Pulmonary artery endothelial cell (primary cell): ENCODE measurements at regions not wholly inside any gene's neighbourhood (a gene's known extent, or its start where the extent isn't known, plus 50 kb on each side); places are given as distances from the start of the nearest gene placed in this dataset.
"Not testable (repeated sequence)": the region's sequence is repeated elsewhere in the genome, so short reads cannot be mapped to it uniquely, and the experiment has no call there.

ENCODE experiments used
- DNase-seq: peaks from one replicate; pipeline ENCODE4 v3.0.0-alpha.2; 2011; ENCODE audit warnings: low read depth, low spot score

DNA sequence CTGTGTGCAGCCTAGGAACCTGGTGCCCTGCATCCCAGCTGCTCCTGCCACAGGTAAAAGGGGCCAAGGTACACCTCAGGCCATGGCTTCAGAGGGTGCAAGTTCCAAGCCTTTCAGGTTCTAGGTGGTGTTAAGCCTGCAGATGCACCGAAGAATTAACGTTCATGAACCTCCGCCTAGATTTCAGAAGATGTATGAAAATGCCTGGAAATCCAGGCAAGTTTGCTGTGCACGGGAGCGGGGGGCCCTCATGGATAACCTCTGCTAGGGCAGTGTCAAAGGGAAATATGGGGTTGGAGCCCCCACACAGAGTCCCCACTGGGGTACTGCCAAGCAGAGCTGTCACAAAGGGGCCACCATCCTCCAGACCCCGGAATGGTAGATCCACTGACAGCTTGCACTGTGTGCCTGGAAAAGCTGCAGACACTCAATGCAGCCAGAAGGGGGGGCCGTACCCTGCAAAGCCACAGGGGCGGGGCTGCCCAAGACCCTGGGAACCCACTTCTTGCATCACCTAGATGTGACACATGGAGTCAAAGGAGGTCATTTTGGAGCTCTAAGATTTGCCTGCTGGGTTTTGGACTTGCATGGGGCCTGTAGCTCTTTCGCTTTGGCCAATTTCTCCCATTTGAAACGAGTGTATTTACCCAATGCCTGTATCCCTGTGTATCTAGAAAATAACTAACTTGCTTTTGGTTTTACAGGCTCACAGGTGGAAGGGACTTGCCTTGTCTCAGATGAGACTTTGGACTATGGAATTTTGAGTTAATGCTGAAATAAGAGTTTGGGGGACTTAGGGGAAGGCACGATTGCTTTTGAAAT is 145.2 kb upstream of the C1QTNF3 start:
- DNase-seq, result not testable (repeated sequence)

DNA sequence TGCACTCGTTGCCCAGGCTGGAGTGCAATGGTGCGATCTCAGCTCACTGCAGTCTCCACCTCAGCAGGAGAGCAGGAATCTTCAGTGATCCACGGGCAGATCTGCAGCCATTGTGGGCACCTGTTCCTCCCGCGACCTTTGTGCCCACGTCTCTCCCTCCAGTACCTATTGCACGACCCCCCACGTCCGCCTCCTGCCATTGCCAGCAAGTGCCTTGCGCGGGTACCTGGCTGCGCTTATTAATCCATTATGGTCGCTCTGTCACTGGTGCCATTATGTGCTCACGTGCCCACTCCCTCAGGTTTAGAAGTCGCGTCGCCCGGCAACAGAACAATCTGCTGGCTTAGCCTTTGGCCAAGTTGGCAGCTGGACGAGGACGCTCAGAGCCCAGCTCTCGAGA is 146.2 kb upstream of the C1QTNF3 start:
- DNase-seq, result not testable (repeated sequence)

DNA sequence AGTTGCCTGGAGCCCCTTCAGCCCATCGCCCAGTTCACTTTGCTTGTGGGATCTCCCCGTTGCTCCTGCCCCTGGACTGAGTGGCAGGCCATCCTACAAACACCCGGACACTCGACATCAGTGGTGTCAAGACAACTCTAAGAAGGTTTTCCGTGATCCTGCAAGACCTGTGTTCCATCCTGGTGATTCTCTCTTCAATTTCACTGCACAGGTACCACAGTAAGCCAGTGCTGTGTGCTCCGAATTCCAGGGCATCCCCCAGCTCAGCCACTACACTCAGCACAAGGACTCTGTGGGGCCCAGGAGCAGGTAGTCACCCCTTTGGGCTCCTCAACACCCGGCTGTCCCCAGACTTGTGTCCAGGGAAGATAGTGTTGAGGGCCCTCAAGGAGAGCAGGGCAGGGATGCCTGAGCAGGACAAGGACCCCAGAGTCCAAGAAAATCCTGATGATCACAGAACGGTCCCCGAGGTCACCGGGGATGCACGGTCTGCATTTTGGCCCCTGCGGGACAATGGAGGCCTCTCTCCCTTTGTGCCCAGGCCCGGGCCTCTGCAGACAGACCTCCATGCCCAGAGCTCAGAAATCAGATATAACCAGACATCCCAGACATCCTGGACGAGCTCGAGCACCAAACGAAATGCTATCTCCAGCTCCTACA is 146.9 kb upstream of the C1QTNF3 start:
- not testable (repeated sequence) for DNase-seq

DNA sequence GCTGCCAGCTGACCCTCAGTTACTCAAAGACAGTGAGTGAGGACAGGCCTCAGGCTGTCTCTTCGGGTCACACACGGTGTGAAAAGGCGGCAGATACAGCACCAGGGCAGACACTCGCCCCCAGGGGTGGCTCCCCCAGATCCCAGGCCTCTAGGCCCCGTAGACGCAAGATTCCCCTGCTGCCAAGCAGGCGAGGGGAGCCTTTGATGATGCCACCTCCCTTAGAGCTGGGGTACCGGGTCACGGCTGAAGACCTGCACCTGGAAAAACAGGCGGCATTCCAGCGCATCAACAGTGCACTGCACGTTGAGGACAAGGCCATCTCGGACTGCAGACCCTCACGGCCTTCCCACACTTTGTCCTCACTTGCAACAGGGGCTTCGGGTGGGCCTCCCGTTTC is 147.5 kb upstream of the C1QTNF3 start:
- DNase-seq, result not testable (repeated sequence)

DNA sequence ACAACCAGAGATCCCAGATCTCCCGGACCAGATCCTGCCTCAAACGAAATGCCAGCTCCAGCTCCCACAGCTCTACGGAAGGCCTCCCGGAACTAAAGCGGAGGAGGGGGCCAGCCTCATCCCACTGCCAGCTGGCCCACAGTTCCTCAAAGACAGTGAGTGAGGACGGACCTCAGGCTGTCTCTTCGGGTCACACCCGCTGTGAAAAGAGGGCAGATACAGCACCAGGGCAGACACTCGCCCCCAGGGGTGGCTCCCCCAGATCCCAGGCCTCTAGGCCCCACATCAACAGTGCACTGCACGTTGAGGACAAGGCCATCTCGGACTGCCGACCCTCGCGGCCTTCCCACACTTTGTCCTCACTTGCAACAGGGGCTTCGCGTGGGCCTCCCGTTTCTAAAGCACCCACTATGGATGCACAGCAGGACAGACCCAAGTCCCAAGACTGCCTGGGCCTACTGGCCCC is 148.3 kb upstream of the C1QTNF3 start:
- DNase-seq, result not testable (repeated sequence)

DNA sequence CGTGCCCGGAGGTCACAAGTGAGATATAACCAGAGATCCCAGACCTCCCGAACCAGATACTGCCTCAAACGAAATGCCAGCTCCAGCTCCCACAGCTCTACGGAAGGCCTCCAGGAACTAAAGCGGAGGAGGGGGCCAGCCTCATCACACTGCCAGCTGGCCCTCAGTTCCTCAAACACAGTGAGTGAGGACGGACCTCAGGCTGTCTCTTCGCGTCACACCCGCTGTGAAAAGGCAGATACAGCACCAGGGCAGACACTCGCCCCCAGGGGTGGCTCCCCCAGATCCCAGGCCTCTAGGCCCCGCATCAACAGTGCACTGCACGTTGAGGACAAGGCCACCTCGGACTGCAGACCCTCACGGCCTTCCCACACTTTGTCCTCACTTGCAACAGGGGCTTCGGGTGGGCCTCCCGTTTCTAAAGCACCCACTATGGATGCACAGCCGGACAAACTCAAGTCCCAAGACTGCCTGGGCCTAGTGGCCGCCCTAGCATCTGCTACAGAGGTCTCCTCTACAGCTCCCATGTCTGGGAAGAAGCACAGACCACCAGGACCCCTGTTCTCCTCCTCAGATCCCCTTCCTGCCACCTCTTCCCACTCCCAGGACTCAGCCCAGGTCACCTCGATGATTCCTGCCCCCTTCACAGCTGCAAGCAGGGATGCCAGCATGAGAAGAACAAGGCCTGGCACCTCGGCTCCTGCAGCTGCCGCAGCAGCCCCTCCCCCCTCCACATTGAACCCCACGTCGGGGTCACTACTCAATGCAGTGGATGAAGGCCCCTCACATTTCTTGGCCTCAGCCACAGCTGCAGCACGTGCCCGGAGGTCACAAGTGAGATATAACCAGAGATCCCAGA is 149.3 kb upstream of the C1QTNF3 start:
- DNase-seq, result not testable (repeated sequence)

DNA sequence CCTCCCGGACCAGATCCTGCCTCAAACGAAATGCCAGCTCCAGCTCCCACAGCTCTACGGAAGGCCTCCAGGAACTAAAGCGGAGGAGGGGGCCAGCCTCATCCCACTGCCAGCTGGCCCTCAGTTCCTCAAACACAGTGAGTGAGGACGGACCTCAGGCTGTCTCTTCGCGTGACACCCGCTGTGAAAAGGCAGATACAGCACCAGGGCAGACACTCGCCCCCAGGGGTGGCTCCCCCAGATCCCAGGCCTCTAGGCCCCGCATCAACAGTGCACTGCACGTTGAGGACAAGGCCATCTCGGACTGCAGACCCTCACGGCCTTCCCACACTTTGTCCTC is 149.9 kb upstream of the C1QTNF3 start:
- DNase-seq, result not testable (repeated sequence)

DNA sequence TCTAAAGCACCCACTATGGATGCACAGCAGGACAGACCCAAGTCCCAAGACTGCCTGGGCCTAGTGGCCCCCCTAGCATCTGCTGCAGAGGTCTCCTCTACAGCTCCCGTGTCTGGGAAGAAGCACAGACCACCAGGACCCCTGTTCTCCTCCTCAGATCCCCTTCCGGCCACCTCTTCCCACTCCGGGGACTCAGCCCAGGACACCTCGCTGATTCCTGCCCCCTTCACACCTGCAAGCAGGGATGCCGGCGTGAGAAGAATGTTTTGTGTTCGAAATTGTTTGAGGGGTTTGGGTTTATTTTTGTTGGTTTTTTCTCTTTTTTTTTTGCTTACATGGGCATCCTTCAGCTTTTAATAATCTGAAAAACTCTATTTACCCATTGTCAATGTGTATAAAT is 150.3 kb upstream of the C1QTNF3 start:
- DNase-seq, result not testable (repeated sequence)

DNA sequence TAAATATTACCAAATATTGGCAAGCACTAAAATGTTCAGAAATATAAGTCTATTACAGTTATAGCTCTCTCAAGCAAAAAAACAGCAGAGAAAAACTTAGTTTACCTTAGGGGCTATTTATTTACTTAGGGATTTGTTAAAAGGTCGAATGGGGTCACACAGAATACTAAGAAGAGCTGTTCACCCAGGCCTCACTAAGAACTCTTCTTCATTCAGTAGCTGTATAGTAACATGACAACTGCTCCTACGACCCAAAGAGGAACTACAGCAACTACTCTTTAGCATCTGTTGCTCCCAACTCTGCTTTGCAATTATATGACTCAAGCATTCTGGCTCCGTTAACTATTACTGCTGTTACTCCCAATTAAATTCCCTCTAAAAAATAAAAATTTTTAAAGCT is 150.8 kb upstream of the C1QTNF3 start:
- DNase-seq, result not testable (repeated sequence)

DNA sequence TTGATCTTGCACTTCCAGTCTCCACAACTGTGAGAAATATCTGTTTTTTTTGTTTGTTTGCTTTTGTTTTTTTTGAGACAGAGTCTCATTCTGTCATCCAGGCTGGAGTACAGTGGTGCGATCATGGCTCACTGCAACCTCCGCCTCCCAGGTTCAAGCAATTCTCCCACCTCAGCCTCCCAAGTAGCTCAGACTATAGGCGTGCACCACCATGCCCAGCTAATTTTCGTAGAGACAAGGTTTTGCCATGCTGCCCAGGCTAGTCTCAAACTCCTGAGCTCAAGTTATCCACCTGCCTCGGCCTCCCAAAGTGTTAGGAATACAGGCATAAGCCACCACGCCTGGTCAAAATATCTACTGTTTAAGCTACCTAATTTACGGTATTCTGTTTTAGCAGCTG is 153.1 kb upstream of the C1QTNF3 start:
- DNase-seq, result not testable (repeated sequence)

DNA sequence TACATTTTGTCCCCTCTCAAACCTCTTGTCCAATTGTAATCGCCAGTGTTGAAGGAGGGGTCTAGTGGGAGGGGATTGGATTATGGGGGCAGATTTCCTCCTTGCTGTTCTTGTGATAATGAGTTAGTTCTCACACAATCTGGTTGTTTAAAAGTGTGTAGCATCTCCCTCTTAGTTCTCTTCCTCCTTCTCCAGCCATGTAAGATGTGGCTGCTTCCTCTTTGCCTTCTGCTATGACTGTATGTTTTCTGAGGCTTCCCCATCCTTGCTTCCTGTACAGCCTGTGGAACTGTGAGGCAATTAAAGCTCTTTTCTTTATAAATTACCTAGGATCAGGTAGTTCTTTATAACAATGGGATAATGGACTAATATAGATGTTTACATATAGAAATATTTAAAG is 162.3 kb upstream of the C1QTNF3 start:
- DNase-seq, result not testable (repeated sequence)

DNA sequence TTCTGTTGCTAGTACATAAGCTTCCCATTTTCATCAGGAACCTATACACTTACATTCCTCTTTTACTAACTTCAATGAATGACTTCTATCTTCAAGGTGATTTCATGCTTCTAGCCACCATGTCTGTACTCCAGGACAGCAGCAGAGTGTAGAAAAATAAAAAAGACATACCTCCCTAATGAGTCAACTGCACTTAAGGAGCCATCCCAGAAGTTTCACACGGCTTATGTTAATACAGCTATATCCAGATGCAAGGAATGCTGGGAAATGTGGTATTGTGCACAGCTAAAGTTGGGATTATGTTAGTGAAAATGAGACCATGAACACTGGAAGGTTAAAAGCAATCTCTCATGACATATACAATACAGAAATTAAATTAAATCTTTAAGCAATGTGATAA is 174.4 kb upstream of the C1QTNF3 start:
- not testable (repeated sequence) for DNase-seq

DNA sequence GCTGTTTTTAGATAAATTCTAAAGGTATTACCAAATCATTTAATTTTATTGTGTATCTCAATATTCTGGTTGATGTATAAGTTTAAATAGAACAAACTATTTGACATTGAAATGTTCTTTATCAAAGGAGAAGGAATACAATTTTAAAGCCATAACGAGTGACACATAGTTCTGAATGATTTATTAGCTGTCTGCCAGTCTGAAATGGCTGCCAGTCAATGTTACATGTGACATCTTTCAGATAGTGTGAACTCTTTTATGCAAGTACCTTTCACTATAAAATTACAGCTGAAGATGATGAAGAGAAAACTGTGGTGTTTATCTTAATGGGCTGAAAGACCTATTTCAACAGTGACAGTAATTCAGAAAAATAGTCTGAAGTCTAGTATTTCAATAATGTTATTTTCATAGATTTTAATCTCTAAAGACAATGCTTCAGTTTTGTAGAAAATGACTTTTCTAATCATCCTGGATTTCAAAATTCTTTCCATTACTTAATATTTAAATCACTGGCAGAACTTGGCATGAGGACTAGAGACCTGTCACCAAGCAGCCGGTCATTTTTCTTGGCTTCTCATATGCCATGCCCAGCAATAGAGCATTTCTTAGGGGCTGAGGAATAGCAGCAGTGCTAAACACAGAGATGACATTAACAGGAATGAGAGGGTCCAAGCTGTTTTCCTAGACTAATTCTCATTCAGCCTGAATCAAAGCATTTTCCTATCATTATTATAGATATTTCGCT is 178.5 kb upstream of the C1QTNF3 start:
- DNase-seq, result not testable (repeated sequence)

DNA sequence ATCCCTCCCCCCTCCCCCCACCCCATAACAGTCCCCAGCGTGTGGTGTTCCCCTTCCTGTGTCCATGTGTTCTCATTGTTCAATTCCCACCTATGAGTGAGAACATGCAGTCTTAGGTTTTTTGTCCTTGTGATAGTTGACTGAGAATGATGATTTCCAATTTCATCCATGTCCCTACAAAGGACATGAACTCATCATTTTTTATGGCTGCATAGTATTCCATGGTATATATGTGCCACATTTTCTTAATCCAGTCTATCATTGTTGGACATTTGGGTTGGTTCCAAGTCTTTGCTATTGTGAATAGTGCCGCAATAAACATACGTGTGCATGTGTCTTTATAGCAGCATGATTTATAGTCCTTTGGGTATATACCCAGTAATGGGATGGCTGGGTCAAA is 180.1 kb upstream of the C1QTNF3 start:
- DNase-seq, result not testable (repeated sequence)

DNA sequence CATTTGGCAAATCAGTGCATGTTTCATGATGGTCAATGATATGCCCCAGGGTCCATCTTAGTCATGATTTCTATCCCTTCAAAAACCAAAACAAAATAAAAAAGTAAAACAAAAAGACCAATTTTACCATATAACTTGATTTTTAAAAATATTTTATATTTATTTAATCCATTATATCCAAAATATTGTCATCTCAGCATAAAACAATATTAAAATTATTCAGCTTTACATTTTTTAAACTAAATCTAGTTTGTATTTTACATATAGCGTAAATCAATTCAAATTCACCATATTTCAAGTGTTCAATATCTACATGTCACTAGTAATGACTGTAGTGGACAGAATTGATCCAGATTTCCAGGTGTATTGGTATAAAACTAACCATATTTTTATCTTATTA is 187.4 kb upstream of the C1QTNF3 start:
- DNase-seq, result not testable (repeated sequence)

DNA sequence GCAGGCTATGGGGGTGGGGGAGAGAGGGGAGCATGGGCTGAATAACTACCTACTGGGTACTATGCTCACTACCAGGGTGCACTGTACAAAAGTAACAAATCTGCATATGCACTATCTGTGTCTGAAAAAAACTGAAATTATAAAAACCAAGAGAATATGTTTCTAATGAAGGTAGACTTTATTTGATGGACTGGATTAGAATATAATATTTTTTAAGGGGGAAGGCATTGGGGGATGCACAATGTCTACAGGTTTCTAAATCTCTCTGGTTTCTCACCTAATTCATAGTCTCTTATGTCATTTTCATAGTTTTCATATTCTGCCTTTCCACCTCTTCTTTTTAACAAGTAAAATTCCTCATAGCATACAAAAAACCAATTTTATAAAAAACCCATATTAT is 200.8 kb upstream of the C1QTNF3 start:
- not testable (repeated sequence) for DNase-seq

DNA sequence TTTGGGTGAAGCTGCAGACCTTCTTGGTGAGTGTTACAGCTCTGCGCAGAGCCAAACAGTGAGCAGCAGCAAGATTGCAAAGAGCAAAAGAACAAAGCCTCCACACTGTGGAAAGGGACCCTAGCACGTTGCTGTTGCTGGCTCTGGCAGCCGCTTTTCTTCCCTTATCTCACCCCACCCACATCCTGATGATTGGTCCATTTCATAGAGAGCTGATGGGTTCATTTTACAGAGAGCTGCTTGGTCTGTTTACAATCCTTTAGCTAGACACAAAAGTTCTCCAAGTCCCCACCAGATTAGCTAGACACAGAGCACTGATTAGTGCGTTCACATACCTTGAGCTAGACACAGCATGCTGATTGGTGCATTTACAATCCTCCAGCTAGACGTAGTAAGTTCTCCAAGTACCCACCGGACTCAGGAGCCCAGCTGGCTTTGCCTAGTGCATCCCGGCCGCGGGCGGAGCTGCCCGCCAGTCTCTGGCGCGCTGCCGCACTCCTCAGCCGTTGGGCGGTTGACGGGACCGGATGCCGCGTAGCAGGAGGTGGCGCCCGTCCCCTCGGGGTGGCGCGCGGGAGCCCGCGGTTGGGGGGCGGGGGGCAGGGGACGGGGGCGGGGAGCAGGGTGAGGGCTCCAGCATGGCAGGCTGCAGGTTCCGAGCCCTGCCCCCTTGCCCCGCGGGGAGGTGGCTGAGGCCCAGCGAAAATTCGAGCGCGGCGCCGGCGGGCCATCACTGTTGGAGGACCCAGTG is 201.4 kb upstream of the C1QTNF3 start:
- peak; percentile 13 for DNase-seq

DNA sequence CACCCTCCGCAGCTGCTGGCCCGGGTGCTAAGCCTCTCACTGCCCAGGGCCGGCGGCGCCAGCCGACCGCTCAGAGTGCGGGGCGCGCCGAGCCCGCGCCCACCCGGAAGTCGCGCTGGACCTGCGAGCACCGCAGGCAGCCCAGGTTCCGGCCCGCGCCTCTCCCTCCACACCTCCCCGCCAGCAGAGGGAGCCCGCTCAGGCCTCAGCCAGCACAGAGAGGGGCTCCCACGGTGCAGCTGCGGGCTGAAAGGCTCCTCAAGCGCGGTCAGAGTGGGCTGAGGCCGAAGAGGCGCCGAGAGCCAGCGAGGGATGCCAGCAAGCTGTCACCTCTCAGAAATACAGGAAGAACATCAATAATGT is 202.0 kb upstream of the C1QTNF3 start:
- DNase-seq, result not testable (repeated sequence)

DNA sequence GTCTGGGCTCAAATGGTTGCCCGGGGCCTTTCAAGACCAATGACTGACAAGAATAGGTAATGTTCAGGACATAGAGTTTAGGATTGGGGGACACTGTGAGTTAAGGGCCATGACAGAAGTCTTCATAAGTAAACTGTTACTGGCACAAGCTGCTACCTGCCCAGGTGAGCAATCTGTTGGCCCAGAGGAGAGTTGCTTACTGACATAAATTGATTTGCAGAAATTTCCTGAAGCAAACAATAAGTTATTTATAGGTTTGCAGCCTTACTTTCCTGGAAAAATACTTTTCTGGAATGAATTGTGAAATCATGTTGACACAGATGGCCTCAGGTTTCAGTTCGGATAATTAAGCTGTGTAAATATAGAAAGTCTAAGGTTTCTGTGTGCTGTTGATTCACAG is 202.8 kb upstream of the C1QTNF3 start:
- DNase-seq, result not testable (repeated sequence)

DNA sequence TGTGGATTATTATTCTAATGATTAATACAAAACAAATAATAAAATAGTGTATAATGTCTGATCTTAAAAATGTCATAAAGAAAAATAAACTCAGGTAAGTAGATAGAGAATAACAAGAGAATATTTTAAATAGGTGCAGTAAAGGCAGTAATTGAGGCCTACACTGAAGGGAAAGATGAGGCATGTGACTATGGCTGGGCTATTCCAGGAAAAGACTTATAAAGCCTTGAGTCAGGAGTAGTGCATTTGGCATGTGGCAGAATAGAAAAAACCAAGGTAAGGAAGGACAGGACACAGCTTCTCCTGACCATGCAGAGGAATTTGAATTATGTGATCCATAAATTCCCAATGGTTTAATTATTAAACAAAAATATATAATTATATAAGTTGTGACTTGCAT is 215.6 kb upstream of the C1QTNF3 start:
- DNase-seq, result not testable (repeated sequence)
